Glutamatergic neuron (in vitro differentiated cells): ENCODE measurements at regions not wholly inside any gene's neighbourhood (a gene's known extent, or its start where the extent isn't known, plus 50 kb on each side); places are given as distances from the start of the nearest gene placed in this dataset.

Source experiments
- DNase-seq: peaks from one replicate; pipeline ENCODE4 v3.0.0; 2022
- H3K27ac Mint-ChIP-seq: one replicate; pipeline ENCODE4 v1.8.0; 2020; ENCODE audit warnings: mild to moderate bottlenecking, mixed read lengths, inconsistent platforms; ENCODE audit not compliant: unreplicated experiment
- H3K27me3 Mint-ChIP-seq: one replicate; pipeline ENCODE4 v1.8.0; 2020; ENCODE audit warnings: mild to moderate bottlenecking, moderate library complexity, mixed read lengths, inconsistent platforms; ENCODE audit not compliant: unreplicated experiment
- H3K36me3 Mint-ChIP-seq: one replicate; pipeline ENCODE4 v1.8.0; 2020; ENCODE audit warnings: mild to moderate bottlenecking, mixed read lengths, inconsistent platforms; ENCODE audit not compliant: unreplicated experiment
- H3K4me1 Mint-ChIP-seq: one replicate; pipeline ENCODE4 v1.8.0; 2020; ENCODE audit warnings: mild to moderate bottlenecking, low read depth, mixed read lengths, inconsistent platforms; ENCODE audit not compliant: unreplicated experiment
- H3K4me3 Mint-ChIP-seq: one replicate; pipeline ENCODE4 v1.8.0; 2020; ENCODE audit warnings: mild to moderate bottlenecking, mixed read lengths, inconsistent platforms; ENCODE audit not compliant: unreplicated experiment
- H3K9me3 Mint-ChIP-seq: one replicate; pipeline ENCODE4 v1.8.0; 2020; ENCODE audit warnings: mild to moderate bottlenecking, moderate library complexity, mixed read lengths, inconsistent platforms; ENCODE audit not compliant: unreplicated experiment
- TF ChIP-seq, protein P1 (sequence below): fragments of 200-600 bp; sonication (generic); IDR thresholded peaks from one replicate; pipeline ENCODE4 v1.5.0; 2021; ENCODE audit not compliant: partially characterized antibody, unreplicated experiment

- Mint-ChIP-seq H3K36me3 (no peaks in the 10 kb centered on the region), H3K27me3 (no peaks in the 10 kb centered on the region), H3K4me3 (no peak overlapping the region), H3K27ac (no peak overlapping the region), H3K4me1 (no peaks in the 10 kb centered on the region), H3K9me3 (no peaks in the 10 kb centered on the region)
- no peak for DNase-seq
- TF ChIP-seq, protein P1, sequence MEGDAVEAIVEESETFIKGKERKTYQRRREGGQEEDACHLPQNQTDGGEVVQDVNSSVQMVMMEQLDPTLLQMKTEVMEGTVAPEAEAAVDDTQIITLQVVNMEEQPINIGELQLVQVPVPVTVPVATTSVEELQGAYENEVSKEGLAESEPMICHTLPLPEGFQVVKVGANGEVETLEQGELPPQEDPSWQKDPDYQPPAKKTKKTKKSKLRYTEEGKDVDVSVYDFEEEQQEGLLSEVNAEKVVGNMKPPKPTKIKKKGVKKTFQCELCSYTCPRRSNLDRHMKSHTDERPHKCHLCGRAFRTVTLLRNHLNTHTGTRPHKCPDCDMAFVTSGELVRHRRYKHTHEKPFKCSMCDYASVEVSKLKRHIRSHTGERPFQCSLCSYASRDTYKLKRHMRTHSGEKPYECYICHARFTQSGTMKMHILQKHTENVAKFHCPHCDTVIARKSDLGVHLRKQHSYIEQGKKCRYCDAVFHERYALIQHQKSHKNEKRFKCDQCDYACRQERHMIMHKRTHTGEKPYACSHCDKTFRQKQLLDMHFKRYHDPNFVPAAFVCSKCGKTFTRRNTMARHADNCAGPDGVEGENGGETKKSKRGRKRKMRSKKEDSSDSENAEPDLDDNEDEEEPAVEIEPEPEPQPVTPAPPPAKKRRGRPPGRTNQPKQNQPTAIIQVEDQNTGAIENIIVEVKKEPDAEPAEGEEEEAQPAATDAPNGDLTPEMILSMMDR: no peak
Measured at GRCh38 chr1:87940421-87940820, 611.7 kb downstream of the LMO4 start.

GRCh38 chr1:87941337-87941946, 612.8 kb downstream of the LMO4 start:
- TF ChIP-seq, protein P1: no peak
- H3K36me3 Mint-ChIP-seq: no peaks in the 10 kb centered on the region
- no peak overlapping the region for H3K27ac Mint-ChIP-seq
- no peak for DNase-seq
- H3K4me3 Mint-ChIP-seq: no peak overlapping the region
- H3K9me3 Mint-ChIP-seq: no peaks in the 10 kb centered on the region
- no peaks in the 10 kb centered on the region for H3K4me1 Mint-ChIP-seq
- H3K27me3 Mint-ChIP-seq: no peaks in the 10 kb centered on the region

DNA sequence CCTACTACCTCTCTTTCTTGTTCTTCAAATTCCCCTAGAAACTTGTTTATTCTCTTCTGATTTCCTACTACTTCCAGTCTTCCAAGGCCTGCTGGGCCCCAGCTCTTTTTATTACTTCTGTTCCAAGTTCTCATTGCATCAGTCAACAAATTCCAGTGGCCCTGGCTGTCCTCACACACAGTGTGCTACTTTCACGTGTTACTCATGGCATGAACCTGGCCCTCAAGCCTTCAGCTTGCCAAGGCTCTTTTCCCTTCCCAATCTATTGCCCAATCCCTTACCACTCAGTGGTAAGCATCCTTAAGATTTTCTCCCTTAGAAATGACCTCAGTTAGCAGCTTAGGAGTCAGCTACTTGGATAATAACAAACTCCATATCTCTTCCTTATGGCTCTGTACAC, 613.5 kb downstream of the LMO4 start:
- TF ChIP-seq, protein P1: no peak
- Mint-ChIP-seq H3K9me3 (no peaks in the 10 kb centered on the region), H3K27ac (no peak overlapping the region), H3K36me3 (no peaks in the 10 kb centered on the region), H3K4me1 (no peaks in the 10 kb centered on the region), H3K27me3 (no peaks in the 10 kb centered on the region), H3K4me3 (no peak overlapping the region)
- no peak for DNase-seq

- TF ChIP-seq, protein P1: no peak
- Mint-ChIP-seq H3K4me1 (no peaks in the 10 kb centered on the region), H3K36me3 (no peaks in the 10 kb centered on the region), H3K27ac (no peak overlapping the region), H3K27me3 (no peaks in the 10 kb centered on the region), H3K4me3 (no peak overlapping the region), H3K9me3 (no peaks in the 10 kb centered on the region)
- DNase-seq: no peak
Measured at GRCh38 chr1:87949711-87950110, 621.0 kb downstream of the LMO4 start.

- Mint-ChIP-seq H3K27me3 (no peaks in the 10 kb centered on the region), H3K4me1 (no peaks in the 10 kb centered on the region), H3K36me3 (no peaks in the 10 kb centered on the region), H3K9me3 (no peaks in the 10 kb centered on the region), H3K27ac (no peak overlapping the region), H3K4me3 (no peak overlapping the region)
- TF ChIP-seq, protein P1: no peak
- DNase-seq: no peak
Measured at GRCh38 chr1:87950369-87950768, 621.7 kb downstream of the LMO4 start.
